ENCODE measurements at regions not wholly inside any gene's neighbourhood (a gene's known extent, or its start where the extent isn't known, plus 50 kb on each side); places are given as distances from the start of the nearest gene placed in this dataset.

DNA sequence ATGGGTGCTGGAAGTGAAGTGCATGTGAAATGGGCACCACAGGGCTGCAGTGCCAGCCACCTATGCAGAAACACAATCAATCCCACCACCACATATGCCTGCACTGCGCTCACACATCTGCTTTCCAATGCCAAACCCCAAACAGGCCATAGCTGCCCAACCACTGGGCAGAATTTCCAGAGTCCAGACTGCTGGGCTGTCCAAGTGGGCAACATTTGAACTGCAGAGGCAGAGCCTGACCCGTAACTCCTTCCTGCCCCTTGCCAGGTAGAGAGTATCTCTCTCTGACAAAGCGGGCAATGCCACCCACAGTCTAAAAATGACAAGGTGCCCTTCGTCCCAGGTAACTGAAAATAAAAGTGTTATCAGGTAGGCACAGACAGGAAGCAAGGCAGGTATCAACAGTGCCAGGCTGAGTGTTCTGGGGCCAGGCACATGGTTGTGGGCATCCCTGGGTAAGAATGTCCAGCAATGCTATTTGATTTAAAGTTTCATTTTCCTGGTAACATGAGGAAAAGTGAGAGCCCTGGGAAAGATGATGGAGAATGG is 79.5 kb downstream of the FOXA2 start:
- intact Hi-C loops (cut with DNase I), result no loop called here
- no peaks in the 10 kb centered on the region for H3K4me1 ChIP-seq
- peaks cover 0 to 12% of the 10 kb centered on the region in 2 donors for H3K27me3 ChIP-seq
- no peaks in the 10 kb centered on the region for H3K36me3 ChIP-seq
- TF ChIP-seq, protein P1, sequence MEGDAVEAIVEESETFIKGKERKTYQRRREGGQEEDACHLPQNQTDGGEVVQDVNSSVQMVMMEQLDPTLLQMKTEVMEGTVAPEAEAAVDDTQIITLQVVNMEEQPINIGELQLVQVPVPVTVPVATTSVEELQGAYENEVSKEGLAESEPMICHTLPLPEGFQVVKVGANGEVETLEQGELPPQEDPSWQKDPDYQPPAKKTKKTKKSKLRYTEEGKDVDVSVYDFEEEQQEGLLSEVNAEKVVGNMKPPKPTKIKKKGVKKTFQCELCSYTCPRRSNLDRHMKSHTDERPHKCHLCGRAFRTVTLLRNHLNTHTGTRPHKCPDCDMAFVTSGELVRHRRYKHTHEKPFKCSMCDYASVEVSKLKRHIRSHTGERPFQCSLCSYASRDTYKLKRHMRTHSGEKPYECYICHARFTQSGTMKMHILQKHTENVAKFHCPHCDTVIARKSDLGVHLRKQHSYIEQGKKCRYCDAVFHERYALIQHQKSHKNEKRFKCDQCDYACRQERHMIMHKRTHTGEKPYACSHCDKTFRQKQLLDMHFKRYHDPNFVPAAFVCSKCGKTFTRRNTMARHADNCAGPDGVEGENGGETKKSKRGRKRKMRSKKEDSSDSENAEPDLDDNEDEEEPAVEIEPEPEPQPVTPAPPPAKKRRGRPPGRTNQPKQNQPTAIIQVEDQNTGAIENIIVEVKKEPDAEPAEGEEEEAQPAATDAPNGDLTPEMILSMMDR (IDR thresholded peaks at IDR 0.05), result no peak
- H3K4me3 ChIP-seq, result no peak overlapping the region
- ATAC-seq (no peak), DNase-seq (no peak)
- H3K27ac ChIP-seq, result no peak overlapping the region
- H3K9me3 ChIP-seq, result no peaks in the 10 kb centered on the region

DNA sequence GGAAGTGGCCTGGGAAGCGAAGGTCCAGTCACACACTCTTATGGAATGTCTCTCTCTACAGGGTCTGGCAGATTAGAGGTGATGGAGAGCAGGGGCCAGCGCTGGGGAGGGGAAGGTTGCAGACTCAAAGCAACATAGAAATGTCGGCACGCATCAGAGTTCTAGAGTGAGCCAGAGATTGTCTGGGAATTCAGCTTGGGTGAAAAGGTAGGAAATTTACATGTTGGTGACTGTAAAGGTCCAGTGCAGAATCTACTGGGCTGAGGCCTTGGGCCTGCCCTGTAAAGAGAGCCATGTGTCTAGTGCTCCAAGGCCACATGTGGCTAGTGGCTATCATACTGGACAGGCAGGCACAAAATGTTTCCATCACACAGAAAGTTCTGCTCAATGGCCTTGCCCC is 80.8 kb downstream of the FOXA2 start:
- no peaks in the 10 kb centered on the region for H3K36me3 ChIP-seq
- TF ChIP-seq, protein P1 (IDR thresholded peaks at IDR 0.05), result no peak
- no peak overlapping the region for H3K27ac ChIP-seq
- H3K9me3 ChIP-seq, result no peaks in the 10 kb centered on the region
- no peak overlapping the region for H3K4me3 ChIP-seq
- no peaks in the 10 kb centered on the region for H3K4me1 ChIP-seq
- no peak for DNase-seq
- H3K27me3 ChIP-seq, result peaks cover 0 to 12% of the 10 kb centered on the region in 2 donors
- intact Hi-C loops (cut with DNase I), result no loop called here
- ATAC-seq, result no peak

DNA sequence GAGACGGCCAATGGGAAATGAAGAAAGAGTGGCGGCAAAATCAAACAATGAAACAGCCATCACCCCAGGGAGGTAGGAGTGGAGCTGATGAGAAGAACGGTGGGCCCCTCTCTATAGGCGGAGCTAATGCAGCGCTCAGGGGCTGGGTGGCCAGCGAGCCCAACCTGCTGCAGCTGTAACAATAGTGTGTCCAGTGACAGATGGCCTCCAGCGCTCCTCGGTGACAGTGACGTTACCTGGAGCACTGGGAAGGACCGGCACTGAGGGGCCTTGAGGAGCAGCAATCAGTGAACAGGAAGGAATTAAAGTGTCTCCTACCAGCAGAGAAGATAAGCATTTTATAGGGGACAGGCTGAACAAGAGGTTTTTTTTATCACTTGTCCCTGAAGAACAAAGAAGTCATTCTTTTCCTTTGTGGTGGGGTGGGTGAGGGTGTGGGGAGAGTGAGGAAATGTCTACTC is 81.6 kb downstream of the FOXA2 start:
- H3K9me3 ChIP-seq, result no peaks in the 10 kb centered on the region
- no peak for DNase-seq
- peaks cover 0 to 12% of the 10 kb centered on the region in 2 donors for H3K27me3 ChIP-seq
- H3K4me1 ChIP-seq, result no peaks in the 10 kb centered on the region
- H3K36me3 ChIP-seq, result no peaks in the 10 kb centered on the region
- H3K4me3 ChIP-seq, result no peak overlapping the region
- ATAC-seq, result no peak
- intact Hi-C loops (cut with DNase I), result no loop called here
- TF ChIP-seq, protein P1 (IDR thresholded peaks at IDR 0.05), result no peak
- no peak overlapping the region for H3K27ac ChIP-seq

DNA sequence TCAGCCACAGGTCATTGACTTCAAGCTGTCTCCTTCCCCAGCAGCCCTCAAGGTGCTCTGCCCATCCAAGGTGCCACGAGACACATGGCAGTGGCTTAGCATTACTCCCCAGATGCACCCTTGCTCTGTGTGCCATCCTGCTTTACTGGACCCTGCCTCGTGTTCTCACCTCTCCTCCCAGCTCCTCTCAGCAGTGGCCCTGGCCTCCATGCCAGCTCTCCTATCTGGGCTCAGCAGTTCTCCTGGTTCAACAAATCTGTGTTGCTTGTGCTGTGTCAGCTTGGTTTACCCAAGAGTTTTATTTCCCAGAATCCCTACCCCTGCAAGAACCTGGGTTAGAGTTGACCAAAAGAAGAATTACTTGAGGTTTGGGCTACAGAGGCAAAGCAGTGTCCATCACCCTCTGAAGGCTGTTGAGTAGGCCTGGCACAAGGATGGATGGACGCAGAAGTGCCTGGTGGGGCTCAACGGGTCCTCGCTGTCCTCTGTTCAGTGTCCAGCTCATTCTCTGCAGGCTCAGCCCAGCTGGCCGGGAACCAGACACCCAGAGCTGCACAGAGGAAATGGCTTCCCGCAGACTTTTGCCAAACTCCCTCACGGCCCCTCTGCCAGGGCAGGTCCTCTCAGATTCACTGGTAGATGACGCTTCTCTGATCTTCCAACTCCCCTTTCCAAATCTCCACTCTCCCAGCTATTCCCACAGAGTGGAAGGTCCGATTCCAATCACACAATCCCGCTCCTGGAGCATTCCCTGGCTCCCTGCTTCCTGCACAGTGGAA is 82.6 kb downstream of the FOXA2 start:
- Histone ChIP-seq H3K9me3 (no peaks in the 10 kb centered on the region), H3K4me1 (no peaks in the 10 kb centered on the region), H3K36me3 (no peaks in the 10 kb centered on the region), H3K27me3 (peaks cover 0 to 12% of the 10 kb centered on the region in 2 donors), H3K4me3 (no peak overlapping the region), H3K27ac (no peak overlapping the region)
- intact Hi-C loops (cut with DNase I), result no loop called here
- DNase-seq, result no peak
- no peak for ATAC-seq
- TF ChIP-seq, protein P1 (IDR thresholded peaks at IDR 0.05), result no peak

DNA sequence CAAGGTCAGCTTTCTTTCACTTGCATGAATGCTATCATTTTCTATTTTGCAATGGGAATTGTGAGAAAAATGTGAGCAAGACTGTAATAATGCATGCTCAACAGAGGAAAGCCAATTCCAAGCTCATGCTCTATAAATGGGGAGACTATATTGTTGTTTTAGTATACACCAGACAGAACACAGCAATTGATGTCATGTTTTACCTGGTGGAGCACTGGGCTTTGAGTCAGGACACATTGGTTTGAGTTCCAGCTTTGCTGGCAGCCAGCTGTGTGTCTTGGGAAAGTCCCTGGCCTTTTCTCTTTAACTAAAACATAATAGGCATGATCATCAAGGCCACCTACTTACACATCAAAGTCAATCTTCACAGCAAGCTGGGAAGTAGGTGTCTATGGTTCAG is 83.3 kb downstream of the FOXA2 start:
- Histone ChIP-seq H3K4me3 (no peak overlapping the region), H3K27ac (no peak overlapping the region), H3K4me1 (no peaks in the 10 kb centered on the region), H3K9me3 (no peaks in the 10 kb centered on the region), H3K36me3 (no peaks in the 10 kb centered on the region), H3K27me3 (peaks cover 0 to 12% of the 10 kb centered on the region in 2 donors)
- no peak for DNase-seq
- intact Hi-C loops (cut with DNase I), result no loop called here
- ATAC-seq, result no peak
- TF ChIP-seq, protein P1 (IDR thresholded peaks at IDR 0.05), result no peak

Data from left lung (tissue), 4 donors.